Fibroblast of lung (primary cell): ENCODE measurements at regions not wholly inside any gene's neighbourhood (a gene's known extent, or its start where the extent isn't known, plus 50 kb on each side); places are given as distances from the start of the nearest gene placed in this dataset.

Experiments used
- EZH2 ChIP-seq: IDR thresholded peaks from 2 replicates; pipeline ENCODE4 v1.5.1; 2012; ENCODE audit warnings: low read length, control low read depth, mild to moderate bottlenecking; ENCODE audit errors: missing control alignments
- TF ChIP-seq, protein P1 (sequence below), 2 donors: IDR thresholded peaks in 1 of 2; conservative IDR thresholded peaks in 1 of 2; 1 replicate in 1 of 2; 2 replicates in 1 of 2; pipeline ENCODE4 v1.5.1; 2011 to 2012; ENCODE audit warnings: low read length in 2 of 2, control low read depth in 1 of 2, inconsistent platforms in 1 of 2, low read depth in 1 of 2, mild to moderate bottlenecking in 1 of 2

DNA sequence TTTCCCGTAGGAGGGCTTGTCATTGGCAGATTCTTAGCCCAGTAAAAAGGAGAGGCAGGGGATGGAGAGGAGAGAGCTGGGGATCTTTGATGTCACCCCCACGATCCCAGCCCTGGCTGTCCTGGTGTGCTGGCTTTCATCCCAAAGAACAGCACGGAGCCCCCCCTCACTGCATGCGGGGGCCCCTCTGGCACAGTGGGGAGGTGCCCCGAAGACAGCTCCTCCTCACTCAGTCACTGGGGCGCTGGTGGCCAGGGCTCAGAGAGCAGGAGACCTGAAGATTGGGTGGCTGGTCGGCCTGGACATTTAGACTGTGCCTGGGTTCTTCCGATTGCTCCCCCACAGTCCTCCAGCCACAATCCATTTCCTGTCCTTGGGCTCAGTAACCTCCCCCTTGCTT, 207.5 kb downstream of the MELK start:
- TF ChIP-seq, protein P1, sequence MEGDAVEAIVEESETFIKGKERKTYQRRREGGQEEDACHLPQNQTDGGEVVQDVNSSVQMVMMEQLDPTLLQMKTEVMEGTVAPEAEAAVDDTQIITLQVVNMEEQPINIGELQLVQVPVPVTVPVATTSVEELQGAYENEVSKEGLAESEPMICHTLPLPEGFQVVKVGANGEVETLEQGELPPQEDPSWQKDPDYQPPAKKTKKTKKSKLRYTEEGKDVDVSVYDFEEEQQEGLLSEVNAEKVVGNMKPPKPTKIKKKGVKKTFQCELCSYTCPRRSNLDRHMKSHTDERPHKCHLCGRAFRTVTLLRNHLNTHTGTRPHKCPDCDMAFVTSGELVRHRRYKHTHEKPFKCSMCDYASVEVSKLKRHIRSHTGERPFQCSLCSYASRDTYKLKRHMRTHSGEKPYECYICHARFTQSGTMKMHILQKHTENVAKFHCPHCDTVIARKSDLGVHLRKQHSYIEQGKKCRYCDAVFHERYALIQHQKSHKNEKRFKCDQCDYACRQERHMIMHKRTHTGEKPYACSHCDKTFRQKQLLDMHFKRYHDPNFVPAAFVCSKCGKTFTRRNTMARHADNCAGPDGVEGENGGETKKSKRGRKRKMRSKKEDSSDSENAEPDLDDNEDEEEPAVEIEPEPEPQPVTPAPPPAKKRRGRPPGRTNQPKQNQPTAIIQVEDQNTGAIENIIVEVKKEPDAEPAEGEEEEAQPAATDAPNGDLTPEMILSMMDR (conservative IDR thresholded peaks at IDR 0.05 in 1 of 2, IDR thresholded peaks at IDR 0.05 in 1 of 2; ENCODE audit: low read depth in 1 of 2, low read length in 2 of 2), result no peak
- no peak for TF ChIP-seq EZH2
